Liver (tissue), 8 donors: ENCODE measurements at regions not wholly inside any gene's neighbourhood (a gene's known extent, or its start where the extent isn't known, plus 50 kb on each side); places are given as distances from the start of the nearest gene placed in this dataset.

Experiments used
- DNase-seq: peaks from one replicate; pipeline ENCODE4 v3.0.0-alpha.2; 2017; ENCODE audit warnings: low spot score
- H3K27ac ChIP-seq, 2 donors: one replicate each; pipeline ENCODE4 v1.7.0; 2013; ENCODE audit warnings: inconsistent platforms in 2 of 2, low read length in 2 of 2, control low read depth in 1 of 2, low read depth in 1 of 2, mild to moderate bottlenecking in 1 of 2
- H3K27me3 ChIP-seq, 4 donors: one replicate each; pipeline versions ENCODE4 v1.6.1 to v1.7.0; 2013; ENCODE audit warnings: low read length in 3 of 4, inconsistent platforms in 1 of 4, mild to moderate bottlenecking in 1 of 4, moderate library complexity in 1 of 4; ENCODE audit not compliant: control insufficient read depth in 4 of 4, insufficient read depth in 4 of 4
- H3K36me3 ChIP-seq, 4 donors: one replicate each; pipeline versions ENCODE4 v1.6.1 to v1.7.0; 2013; ENCODE audit warnings: low read length in 3 of 4, mild to moderate bottlenecking in 3 of 4, low read depth in 1 of 4, moderate library complexity in 1 of 4; ENCODE audit not compliant: control insufficient read depth in 4 of 4, insufficient read depth in 3 of 4
- H3K4me1 ChIP-seq, 4 donors: one replicate each; pipeline versions ENCODE4 v1.6.1 to v1.7.0; 2013; ENCODE audit warnings: low read length in 3 of 4, mild to moderate bottlenecking in 3 of 4, moderate library complexity in 1 of 4; ENCODE audit not compliant: control insufficient read depth in 4 of 4, insufficient read depth in 4 of 4
- H3K4me3 ChIP-seq, 3 donors: one replicate each; pipeline versions ENCODE4 v1.6.1 to v1.7.0; 2013; ENCODE audit warnings: low read length in 3 of 3, control low read depth in 1 of 3, low read depth in 1 of 3, mild to moderate bottlenecking in 1 of 3
- H3K9ac ChIP-seq, 2 donors: one replicate each; pipeline ENCODE4 v1.7.0; 2013; ENCODE audit warnings: low read length in 2 of 2, mild to moderate bottlenecking in 2 of 2, moderate library complexity in 2 of 2, control low read depth in 1 of 2, low read depth in 1 of 2
- H3K9me3 ChIP-seq, 4 donors: one replicate each; pipeline versions ENCODE4 v1.6.1 to v1.7.0; 2013; ENCODE audit warnings: low read length in 3 of 4; ENCODE audit not compliant: control insufficient read depth in 4 of 4
- ATF3 ChIP-seq: IDR thresholded peaks from 2 replicates; pipeline ENCODE4 v1.6.1; 2016; ENCODE audit warnings: antibody characterized with exemption
- EGR1 ChIP-seq, 2 donors: IDR thresholded peaks; 2 replicates each; pipeline ENCODE4 v1.6.1; 2016 to 2018; ENCODE audit warnings: antibody characterized with exemption in 2 of 2, low read depth in 2 of 2
- FOXA1 ChIP-seq: IDR thresholded peaks from 2 replicates; pipeline ENCODE4 v1.6.1; 2016; ENCODE audit warnings: antibody characterized with exemption
- FOXA2 ChIP-seq: IDR thresholded peaks from 2 replicates; pipeline ENCODE4 v1.6.1; 2016; ENCODE audit warnings: antibody characterized with exemption
- GABPA ChIP-seq, 2 donors: IDR thresholded peaks in 1 of 2; conservative IDR thresholded peaks in 1 of 2; 2 replicates each; pipeline ENCODE4 v1.6.1; 2016; ENCODE audit warnings: antibody characterized with exemption in 2 of 2, mild to moderate bottlenecking in 1 of 2, moderate library complexity in 1 of 2
- HNF4A ChIP-seq, 2 donors: conservative IDR thresholded peaks; 2 replicates each; pipeline ENCODE4 v1.6.1; 2016; ENCODE audit warnings: antibody characterized with exemption in 2 of 2, mild to moderate bottlenecking in 2 of 2
- HNF4G ChIP-seq: IDR thresholded peaks from 2 replicates; pipeline ENCODE4 v1.6.1; 2016; ENCODE audit warnings: antibody characterized with exemption
- JUND ChIP-seq, 2 donors: IDR thresholded peaks; 2 replicates each; pipeline ENCODE4 v1.6.1; 2016; ENCODE audit warnings: antibody characterized with exemption in 2 of 2
- NR2F2 ChIP-seq: IDR thresholded peaks from 2 replicates; pipeline ENCODE4 v1.6.1; 2016; ENCODE audit warnings: antibody characterized with exemption
- RAD21 ChIP-seq, 2 donors: IDR thresholded peaks; 2 replicates each; pipeline ENCODE4 v1.6.1; 2016; ENCODE audit warnings: antibody characterized with exemption in 2 of 2, mild to moderate bottlenecking in 2 of 2
- RXRA ChIP-seq, 2 donors: IDR thresholded peaks; 2 replicates each; pipeline ENCODE4 v1.6.1; 2017 to 2018; ENCODE audit warnings: antibody characterized with exemption in 2 of 2, mild to moderate bottlenecking in 1 of 2
- SP1 ChIP-seq: IDR thresholded peaks from 2 replicates; pipeline ENCODE4 v1.6.1; 2018; ENCODE audit warnings: antibody characterized with exemption, mild to moderate bottlenecking
- TAF1 ChIP-seq: conservative IDR thresholded peaks from 2 replicates; pipeline ENCODE4 v1.6.1; 2016; ENCODE audit warnings: antibody characterized with exemption, mild to moderate bottlenecking
- YY1 ChIP-seq: IDR thresholded peaks from 2 replicates; pipeline ENCODE4 v1.6.1; 2016; ENCODE audit warnings: antibody characterized with exemption, mild to moderate bottlenecking
- WGBS: extraction: QIAGEN DNeasy Blood & Tissue Kit; methylation state at CpG from one replicate; pipeline ENCODE4 v1.1.7; 2013; 5-methylcytosine and 5-hydroxymethylcytosine counted together
- TF ChIP-seq, protein P1 (sequence below): IDR thresholded peaks from 2 replicates; pipeline ENCODE4 v1.6.1; 2016; ENCODE audit warnings: antibody characterized with exemption
- TF ChIP-seq, protein P2 (sequence below): IDR thresholded peaks from 2 replicates; pipeline ENCODE4 v1.6.1; 2016; ENCODE audit warnings: antibody characterized with exemption
- TF ChIP-seq, protein P3 (sequence below): IDR thresholded peaks from 2 replicates; pipeline ENCODE4 v1.6.1; 2016; ENCODE audit warnings: antibody characterized with exemption, mild to moderate bottlenecking
- TF ChIP-seq, protein P4 (sequence below): fragments of 150-350 bp; IDR thresholded peaks from 2 replicates; pipeline ENCODE4 v1.5.1; 2017; ENCODE audit warnings: improper control_type of control experiment, low read depth, low read length; ENCODE audit not compliant: missing input control
- donor health status: healthy.
- donor health status: healthy.
- donor health status: healthy.
- donor health status: healthy.
- donor health status: healthy.

- WGBS: 96% methylated on average over 1 of the region's 1 CpG
- Histone ChIP-seq H3K4me1 (no peaks in the 10 kb centered on the region), H3K27me3 (no peaks in the 10 kb centered on the region), H3K27ac (no peak overlapping the region), H3K4me3 (no peak overlapping the region), H3K36me3 (no peaks in the 10 kb centered on the region), H3K9me3 (no peaks in the 10 kb centered on the region), H3K9ac (no peak overlapping the region)
- DNase-seq: no peak
- TF ChIP-seq SP1 (no peak), FOXA2 (no peak), HNF4G (no peak), NR2F2 (no peak), GABPA (IDR thresholded peaks at IDR 0.05 in 1 of 2, conservative IDR thresholded peaks at IDR 0.05 in 1 of 2) (no peak), FOXA1 (no peak), RAD21 (IDR thresholded peaks at IDR 0.05) (no peak), EGR1 (IDR thresholded peaks at IDR 0.05; ENCODE audit: low read depth in 2 of 2) (no peak), HNF4A (conservative IDR thresholded peaks at IDR 0.05) (no peak)
- TF ChIP-seq, protein P1, sequence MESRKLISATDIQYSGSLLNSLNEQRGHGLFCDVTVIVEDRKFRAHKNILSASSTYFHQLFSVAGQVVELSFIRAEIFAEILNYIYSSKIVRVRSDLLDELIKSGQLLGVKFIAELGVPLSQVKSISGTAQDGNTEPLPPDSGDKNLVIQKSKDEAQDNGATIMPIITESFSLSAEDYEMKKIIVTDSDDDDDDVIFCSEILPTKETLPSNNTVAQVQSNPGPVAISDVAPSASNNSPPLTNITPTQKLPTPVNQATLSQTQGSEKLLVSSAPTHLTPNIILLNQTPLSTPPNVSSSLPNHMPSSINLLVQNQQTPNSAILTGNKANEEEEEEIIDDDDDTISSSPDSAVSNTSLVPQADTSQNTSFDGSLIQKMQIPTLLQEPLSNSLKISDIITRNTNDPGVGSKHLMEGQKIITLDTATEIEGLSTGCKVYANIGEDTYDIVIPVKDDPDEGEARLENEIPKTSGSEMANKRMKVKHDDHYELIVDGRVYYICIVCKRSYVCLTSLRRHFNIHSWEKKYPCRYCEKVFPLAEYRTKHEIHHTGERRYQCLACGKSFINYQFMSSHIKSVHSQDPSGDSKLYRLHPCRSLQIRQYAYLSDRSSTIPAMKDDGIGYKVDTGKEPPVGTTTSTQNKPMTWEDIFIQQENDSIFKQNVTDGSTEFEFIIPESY: no peak
Observed at GRCh38 chr21:22209304-22209700, 1211.1 kb downstream of the NCAM2 start.

DNA sequence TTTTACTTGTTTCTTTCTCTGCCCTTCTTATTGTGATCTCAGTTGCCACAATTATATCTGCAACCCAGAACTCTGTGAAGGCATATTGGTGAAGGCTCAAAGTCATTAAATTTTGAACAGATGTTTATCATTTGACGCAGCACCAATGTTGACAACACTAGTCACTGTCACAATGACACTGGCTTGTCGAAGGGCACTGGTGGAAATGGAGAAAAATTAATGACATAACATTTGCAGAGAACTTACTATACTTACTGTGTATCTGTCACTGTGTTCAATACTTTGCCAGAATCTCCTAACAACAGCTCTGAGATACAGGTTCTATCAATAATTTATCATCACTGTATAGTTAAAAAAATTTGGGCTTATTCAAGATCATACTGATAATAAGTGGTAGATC lies 1213.7 kb downstream of the NCAM2 start:
- TF ChIP-seq, protein P1: no peak
- TF ChIP-seq, protein P2, sequence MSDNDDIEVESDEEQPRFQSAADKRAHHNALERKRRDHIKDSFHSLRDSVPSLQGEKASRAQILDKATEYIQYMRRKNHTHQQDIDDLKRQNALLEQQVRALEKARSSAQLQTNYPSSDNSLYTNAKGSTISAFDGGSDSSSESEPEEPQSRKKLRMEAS: no peak
- TF ChIP-seq EGR1 (IDR thresholded peaks at IDR 0.05; ENCODE audit: low read depth in 2 of 2) (no peak), GABPA (IDR thresholded peaks at IDR 0.05 in 1 of 2, conservative IDR thresholded peaks at IDR 0.05 in 1 of 2) (no peak), HNF4A (conservative IDR thresholded peaks at IDR 0.05) (no peak), RXRA (IDR thresholded peaks at IDR 0.05) (no peak), ATF3 (no peak), RAD21 (IDR thresholded peaks at IDR 0.05) (no peak), TAF1 (no peak), FOXA1 (no peak), NR2F2 (no peak), HNF4G (no peak), JUND (IDR thresholded peaks at IDR 0.05) (no peak), FOXA2 (no peak), YY1 (no peak)
- TF ChIP-seq, protein P3, sequence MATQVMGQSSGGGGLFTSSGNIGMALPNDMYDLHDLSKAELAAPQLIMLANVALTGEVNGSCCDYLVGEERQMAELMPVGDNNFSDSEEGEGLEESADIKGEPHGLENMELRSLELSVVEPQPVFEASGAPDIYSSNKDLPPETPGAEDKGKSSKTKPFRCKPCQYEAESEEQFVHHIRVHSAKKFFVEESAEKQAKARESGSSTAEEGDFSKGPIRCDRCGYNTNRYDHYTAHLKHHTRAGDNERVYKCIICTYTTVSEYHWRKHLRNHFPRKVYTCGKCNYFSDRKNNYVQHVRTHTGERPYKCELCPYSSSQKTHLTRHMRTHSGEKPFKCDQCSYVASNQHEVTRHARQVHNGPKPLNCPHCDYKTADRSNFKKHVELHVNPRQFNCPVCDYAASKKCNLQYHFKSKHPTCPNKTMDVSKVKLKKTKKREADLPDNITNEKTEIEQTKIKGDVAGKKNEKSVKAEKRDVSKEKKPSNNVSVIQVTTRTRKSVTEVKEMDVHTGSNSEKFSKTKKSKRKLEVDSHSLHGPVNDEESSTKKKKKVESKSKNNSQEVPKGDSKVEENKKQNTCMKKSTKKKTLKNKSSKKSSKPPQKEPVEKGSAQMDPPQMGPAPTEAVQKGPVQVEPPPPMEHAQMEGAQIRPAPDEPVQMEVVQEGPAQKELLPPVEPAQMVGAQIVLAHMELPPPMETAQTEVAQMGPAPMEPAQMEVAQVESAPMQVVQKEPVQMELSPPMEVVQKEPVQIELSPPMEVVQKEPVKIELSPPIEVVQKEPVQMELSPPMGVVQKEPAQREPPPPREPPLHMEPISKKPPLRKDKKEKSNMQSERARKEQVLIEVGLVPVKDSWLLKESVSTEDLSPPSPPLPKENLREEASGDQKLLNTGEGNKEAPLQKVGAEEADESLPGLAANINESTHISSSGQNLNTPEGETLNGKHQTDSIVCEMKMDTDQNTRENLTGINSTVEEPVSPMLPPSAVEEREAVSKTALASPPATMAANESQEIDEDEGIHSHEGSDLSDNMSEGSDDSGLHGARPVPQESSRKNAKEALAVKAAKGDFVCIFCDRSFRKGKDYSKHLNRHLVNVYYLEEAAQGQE: no peak
- TF ChIP-seq, protein P4, sequence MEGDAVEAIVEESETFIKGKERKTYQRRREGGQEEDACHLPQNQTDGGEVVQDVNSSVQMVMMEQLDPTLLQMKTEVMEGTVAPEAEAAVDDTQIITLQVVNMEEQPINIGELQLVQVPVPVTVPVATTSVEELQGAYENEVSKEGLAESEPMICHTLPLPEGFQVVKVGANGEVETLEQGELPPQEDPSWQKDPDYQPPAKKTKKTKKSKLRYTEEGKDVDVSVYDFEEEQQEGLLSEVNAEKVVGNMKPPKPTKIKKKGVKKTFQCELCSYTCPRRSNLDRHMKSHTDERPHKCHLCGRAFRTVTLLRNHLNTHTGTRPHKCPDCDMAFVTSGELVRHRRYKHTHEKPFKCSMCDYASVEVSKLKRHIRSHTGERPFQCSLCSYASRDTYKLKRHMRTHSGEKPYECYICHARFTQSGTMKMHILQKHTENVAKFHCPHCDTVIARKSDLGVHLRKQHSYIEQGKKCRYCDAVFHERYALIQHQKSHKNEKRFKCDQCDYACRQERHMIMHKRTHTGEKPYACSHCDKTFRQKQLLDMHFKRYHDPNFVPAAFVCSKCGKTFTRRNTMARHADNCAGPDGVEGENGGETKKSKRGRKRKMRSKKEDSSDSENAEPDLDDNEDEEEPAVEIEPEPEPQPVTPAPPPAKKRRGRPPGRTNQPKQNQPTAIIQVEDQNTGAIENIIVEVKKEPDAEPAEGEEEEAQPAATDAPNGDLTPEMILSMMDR: no peak
- no peaks in the 10 kb centered on the region for H3K36me3 ChIP-seq
- no peak overlapping the region for H3K9ac ChIP-seq
- no peaks in the 10 kb centered on the region for H3K27me3 ChIP-seq
- DNase-seq: no peak
- H3K27ac ChIP-seq: no peak overlapping the region
- WGBS: 80% methylated on average over 2 of the region's 2 CpGs
- H3K4me3 ChIP-seq: no peak overlapping the region
- H3K9me3 ChIP-seq: no peaks in the 10 kb centered on the region
- no peaks in the 10 kb centered on the region for H3K4me1 ChIP-seq
